PC-9 (cell line): ENCODE measurements at regions not wholly inside any gene's neighbourhood (a gene's known extent, or its start where the extent isn't known, plus 50 kb on each side); places are given as distances from the start of the nearest gene placed in this dataset.

ENCODE experiments used
- EZH2 ChIP-seq: fragments of 200-600 bp; sonication (generic); IDR thresholded peaks from 2 replicates; pipeline ENCODE4 v1.8.0; 2017; ENCODE audit warnings: antibody characterized with exemption, low read depth
- TF ChIP-seq, protein P1 (sequence below): fragments of 200-600 bp; sonication (generic); conservative IDR thresholded peaks from 2 replicates; pipeline ENCODE4 v1.6.1; 2017; ENCODE audit warnings: mixed run types, antibody characterized with exemption, mild to moderate bottlenecking, moderate library complexity

DNA sequence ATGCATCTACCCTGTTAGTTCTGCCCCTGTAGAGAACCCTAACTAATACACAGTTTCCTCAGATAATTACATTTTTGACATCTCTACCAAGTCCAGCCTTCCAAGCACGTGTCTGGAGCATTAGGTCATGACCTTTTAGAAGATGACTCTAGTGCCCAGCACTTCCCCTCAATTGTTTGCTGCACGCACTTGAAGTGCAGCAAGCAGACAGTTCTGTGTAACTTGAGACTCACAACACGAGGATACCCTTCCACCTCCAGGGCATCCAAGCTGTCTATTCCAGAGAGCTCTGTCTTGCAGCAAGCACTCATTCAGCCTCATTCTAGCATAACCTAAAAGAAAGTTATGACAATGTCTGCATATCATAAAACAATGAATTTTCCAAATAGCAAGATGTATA lies 1410.5 kb upstream of the CDH18 start:
- TF ChIP-seq, protein P1, sequence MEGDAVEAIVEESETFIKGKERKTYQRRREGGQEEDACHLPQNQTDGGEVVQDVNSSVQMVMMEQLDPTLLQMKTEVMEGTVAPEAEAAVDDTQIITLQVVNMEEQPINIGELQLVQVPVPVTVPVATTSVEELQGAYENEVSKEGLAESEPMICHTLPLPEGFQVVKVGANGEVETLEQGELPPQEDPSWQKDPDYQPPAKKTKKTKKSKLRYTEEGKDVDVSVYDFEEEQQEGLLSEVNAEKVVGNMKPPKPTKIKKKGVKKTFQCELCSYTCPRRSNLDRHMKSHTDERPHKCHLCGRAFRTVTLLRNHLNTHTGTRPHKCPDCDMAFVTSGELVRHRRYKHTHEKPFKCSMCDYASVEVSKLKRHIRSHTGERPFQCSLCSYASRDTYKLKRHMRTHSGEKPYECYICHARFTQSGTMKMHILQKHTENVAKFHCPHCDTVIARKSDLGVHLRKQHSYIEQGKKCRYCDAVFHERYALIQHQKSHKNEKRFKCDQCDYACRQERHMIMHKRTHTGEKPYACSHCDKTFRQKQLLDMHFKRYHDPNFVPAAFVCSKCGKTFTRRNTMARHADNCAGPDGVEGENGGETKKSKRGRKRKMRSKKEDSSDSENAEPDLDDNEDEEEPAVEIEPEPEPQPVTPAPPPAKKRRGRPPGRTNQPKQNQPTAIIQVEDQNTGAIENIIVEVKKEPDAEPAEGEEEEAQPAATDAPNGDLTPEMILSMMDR: no peak
- no peak for TF ChIP-seq EZH2
